ENCODE measurements at regions not wholly inside any gene's neighbourhood (a gene's known extent, or its start where the extent isn't known, plus 50 kb on each side); places are given as distances from the start of the nearest gene placed in this dataset.

- TF ChIP-seq CTCF (IDR thresholded peaks at IDR 0.05; ENCODE audit: borderline replicate concordance, extremely low read depth, insufficient read depth), result no peak
- Histone ChIP-seq H3K9me3 (ENCODE audit: control insufficient read depth in 2 of 3, insufficient read depth in 1 of 3, low read length in 3 of 3) (peaks cover 0 to 2% (median 0%) of the 10 kb centered on the region in 3 donors), H3K27ac (ENCODE audit: low read depth in 2 of 2, low read length in 2 of 2) (no peak overlapping the region), H3K27me3 (ENCODE audit: control insufficient read depth, insufficient read depth, low read length) (no peaks in the 10 kb centered on the region), H3K36me3 (ENCODE audit: control insufficient read depth in 2 of 3, insufficient read depth in 3 of 3, low read length in 3 of 3) (no peaks in the 10 kb centered on the region), H3K4me1 (ENCODE audit: control insufficient read depth in 2 of 3, insufficient read depth in 2 of 3, low read depth in 1 of 3, low read length in 3 of 3) (no peaks in the 10 kb centered on the region), H3K4me3 (ENCODE audit: low read length in 3 of 3) (no peak overlapping the region), H3K9ac (ENCODE audit: low read length in 3 of 3) (no peak overlapping the region)
- no peak for DNase-seq
- intact Hi-C loops (cut with DNase I), result no loop called here
- no peak for FAIRE-seq
Measured at GRCh38 chr3:8020047-8020841, 481.4 kb upstream of the LMCD1 start.

GRCh38 chr3:8027954-8028353, 473.7 kb upstream of the LMCD1 start:
- Histone ChIP-seq H3K9me3 (ENCODE audit: control insufficient read depth in 2 of 3, insufficient read depth in 1 of 3, low read length in 3 of 3) (no peaks in the 10 kb centered on the region), H3K4me3 (ENCODE audit: low read length in 3 of 3) (no peak overlapping the region), H3K36me3 (ENCODE audit: control insufficient read depth in 2 of 3, insufficient read depth in 3 of 3, low read length in 3 of 3) (no peaks in the 10 kb centered on the region), H3K9ac (ENCODE audit: low read length in 3 of 3) (no peak overlapping the region), H3K4me1 (ENCODE audit: control insufficient read depth in 2 of 3, insufficient read depth in 2 of 3, low read depth in 1 of 3, low read length in 3 of 3) (no peaks in the 10 kb centered on the region), H3K27ac (ENCODE audit: low read depth in 2 of 2, low read length in 2 of 2) (no peak overlapping the region), H3K27me3 (ENCODE audit: control insufficient read depth, insufficient read depth, low read length) (no peaks in the 10 kb centered on the region)
- FAIRE-seq (no peak), DNase-seq (no peak)
- TF ChIP-seq CTCF (IDR thresholded peaks at IDR 0.05; ENCODE audit: borderline replicate concordance, extremely low read depth, insufficient read depth), result no peak
- intact Hi-C loops (cut with DNase I), result no loop called here

GRCh38 chr3:8050283-8050682, 451.3 kb upstream of the LMCD1 start:
- no peak for DNase-seq
- Histone ChIP-seq H3K36me3 (ENCODE audit: control insufficient read depth in 2 of 3, insufficient read depth in 3 of 3, low read length in 3 of 3) (no peaks in the 10 kb centered on the region), H3K4me1 (ENCODE audit: control insufficient read depth in 2 of 3, insufficient read depth in 2 of 3, low read depth in 1 of 3, low read length in 3 of 3) (no peaks in the 10 kb centered on the region), H3K9me3 (ENCODE audit: control insufficient read depth in 2 of 3, insufficient read depth in 1 of 3, low read length in 3 of 3) (no peaks in the 10 kb centered on the region), H3K9ac (ENCODE audit: low read length in 3 of 3) (no peak overlapping the region), H3K4me3 (ENCODE audit: low read length in 3 of 3) (no peak overlapping the region), H3K27me3 (ENCODE audit: control insufficient read depth, insufficient read depth, low read length) (no peaks in the 10 kb centered on the region), H3K27ac (ENCODE audit: low read depth in 2 of 2, low read length in 2 of 2) (no peak overlapping the region)
- FAIRE-seq, result no peak
- intact Hi-C loops (cut with DNase I), result no loop called here
- no peak for TF ChIP-seq CTCF (IDR thresholded peaks at IDR 0.05; ENCODE audit: borderline replicate concordance, extremely low read depth, insufficient read depth)

Data from kidney (tissue), 13 donors.